ENCODE measurements at regions not wholly inside any gene's neighbourhood (a gene's known extent, or its start where the extent isn't known, plus 50 kb on each side); places are given as distances from the start of the nearest gene placed in this dataset.
"Not testable (repeated sequence)": the region's sequence is repeated elsewhere in the genome, so short reads cannot be mapped to it uniquely, and the experiment has no call there.

DNA sequence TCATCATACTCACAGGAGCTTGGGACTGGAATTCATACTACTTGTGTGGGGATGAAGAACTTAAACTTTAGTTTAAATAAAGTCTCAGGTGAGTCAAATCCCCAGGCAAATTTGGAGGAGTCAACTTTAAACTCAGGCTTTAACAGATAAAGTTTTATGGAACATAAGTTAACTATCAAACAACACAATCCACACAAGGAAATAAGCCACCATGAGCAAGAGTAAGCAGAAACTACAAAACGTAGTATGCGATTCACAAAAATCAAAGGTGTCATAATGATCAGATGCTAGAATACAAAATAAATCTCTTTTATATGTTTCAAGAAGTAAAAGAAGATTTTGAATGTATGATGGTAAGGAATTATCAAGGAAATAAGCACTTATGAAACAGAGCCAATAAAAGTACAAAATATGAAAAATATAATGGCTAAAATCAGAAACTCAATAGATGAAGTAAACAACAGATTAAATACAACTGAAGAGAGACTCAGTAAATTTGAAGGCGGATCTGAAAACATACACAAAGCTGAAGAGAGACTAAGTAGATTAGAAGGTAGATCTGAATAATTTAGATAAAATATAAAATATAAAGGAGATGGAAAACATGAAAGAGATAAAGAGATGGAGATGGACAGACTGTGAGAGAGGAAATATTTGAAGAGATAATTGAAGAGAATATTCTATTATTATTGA is 97.5 kb upstream of the TWIST2 start:
- H3K9ac ChIP-seq (ENCODE audit: low read depth, low read length), result no peak overlapping the region
- no peaks in the 10 kb centered on the region for H3K4me1 ChIP-seq (ENCODE audit: insufficient read depth, low read length)
- H3K9me3 ChIP-seq (ENCODE audit: control insufficient read depth, insufficient read depth, low read length), result no peaks in the 10 kb centered on the region
- H3K36me3 ChIP-seq (ENCODE audit: insufficient read depth, low read length), result no peaks in the 10 kb centered on the region

- H3K9me3 ChIP-seq (ENCODE audit: control insufficient read depth, insufficient read depth, low read length), result no peaks in the 10 kb centered on the region
- H3K36me3 ChIP-seq (ENCODE audit: insufficient read depth, low read length), result no peaks in the 10 kb centered on the region
- H3K9ac ChIP-seq (ENCODE audit: low read depth, low read length), result no peak overlapping the region
- H3K4me1 ChIP-seq (ENCODE audit: insufficient read depth, low read length), result no peaks in the 10 kb centered on the region
Observed at GRCh38 chr2:238754259-238754658, 93.6 kb upstream of the TWIST2 start.

DNA sequence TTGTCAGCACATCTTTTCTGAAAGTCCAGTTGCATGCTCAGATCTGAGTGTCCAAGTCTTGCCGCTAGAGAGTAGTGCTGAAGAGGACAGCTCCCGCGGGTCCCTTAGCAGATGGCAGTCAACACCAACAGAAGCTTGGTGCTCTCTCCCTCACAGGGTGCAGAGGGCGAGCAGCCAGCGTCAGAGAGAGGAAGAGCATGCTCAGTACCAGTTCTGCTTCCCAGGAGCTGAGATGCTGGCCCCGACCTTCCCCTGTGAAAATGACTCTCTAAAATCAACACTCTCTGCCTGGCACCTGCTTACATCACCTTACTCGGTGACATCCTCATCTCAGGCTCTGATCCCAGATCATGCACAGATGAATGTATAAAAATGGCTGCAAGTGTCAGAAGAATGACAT is 86.0 kb upstream of the TWIST2 start:
- H3K4me1 ChIP-seq (ENCODE audit: insufficient read depth, low read length), result no peaks in the 10 kb centered on the region
- H3K9ac ChIP-seq (ENCODE audit: low read depth, low read length), result no peak overlapping the region
- no peaks in the 10 kb centered on the region for H3K36me3 ChIP-seq (ENCODE audit: insufficient read depth, low read length)
- H3K9me3 ChIP-seq (ENCODE audit: control insufficient read depth, insufficient read depth, low read length), result no peaks in the 10 kb centered on the region

DNA sequence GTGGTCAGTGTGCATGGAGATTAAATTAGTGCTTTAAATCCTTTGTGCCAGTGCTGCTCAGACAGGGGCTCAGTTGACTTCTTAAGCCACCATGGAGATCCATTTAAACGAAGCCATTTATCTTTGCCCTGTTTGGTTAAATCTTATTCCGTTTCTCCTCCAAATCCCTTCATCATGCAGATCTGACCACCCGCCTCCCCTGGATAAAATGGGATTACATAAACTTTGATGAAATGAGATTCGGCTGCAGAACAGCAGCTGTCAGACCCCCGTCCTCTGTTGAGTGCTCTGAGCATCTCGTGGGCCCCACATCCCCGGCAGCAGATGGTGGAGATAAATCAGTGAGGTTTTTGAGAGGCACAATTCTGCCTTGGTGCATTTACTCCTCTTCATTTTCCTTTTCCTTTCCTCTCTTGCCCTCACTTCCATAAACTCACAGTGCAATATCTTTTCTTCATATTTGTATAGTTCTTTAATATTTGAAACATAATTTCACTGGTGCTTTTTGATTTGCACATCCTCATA is 84.4 kb upstream of the TWIST2 start:
- Histone ChIP-seq H3K9me3 (ENCODE audit: control insufficient read depth, insufficient read depth, low read length) (no peaks in the 10 kb centered on the region), H3K9ac (ENCODE audit: low read depth, low read length) (no peak overlapping the region), H3K36me3 (ENCODE audit: insufficient read depth, low read length) (no peaks in the 10 kb centered on the region), H3K4me1 (ENCODE audit: insufficient read depth, low read length) (no peaks in the 10 kb centered on the region)

DNA sequence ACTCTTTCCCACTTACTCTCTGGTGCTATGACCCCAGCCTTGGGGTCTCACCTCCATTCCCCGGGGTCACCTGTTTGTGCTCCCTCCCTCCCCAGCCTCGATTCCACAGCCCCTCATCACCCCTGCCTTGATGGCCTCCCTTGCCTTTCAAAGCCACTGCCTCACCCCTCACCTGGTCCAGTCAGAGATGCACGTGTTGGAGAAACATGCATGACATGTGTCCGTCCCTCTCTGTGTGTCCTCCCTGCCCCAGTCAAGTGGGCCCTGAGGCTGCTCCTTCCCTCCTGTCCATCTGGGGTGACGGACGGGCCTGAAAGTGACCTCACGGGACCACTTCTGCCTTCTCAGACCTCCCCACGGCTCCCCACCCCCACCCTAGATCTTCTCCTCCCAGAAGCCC is 82.3 kb upstream of the TWIST2 start:
- no peaks in the 10 kb centered on the region for H3K9me3 ChIP-seq (ENCODE audit: control insufficient read depth, insufficient read depth, low read length)
- H3K36me3 ChIP-seq (ENCODE audit: insufficient read depth, low read length), result no peaks in the 10 kb centered on the region

DNA sequence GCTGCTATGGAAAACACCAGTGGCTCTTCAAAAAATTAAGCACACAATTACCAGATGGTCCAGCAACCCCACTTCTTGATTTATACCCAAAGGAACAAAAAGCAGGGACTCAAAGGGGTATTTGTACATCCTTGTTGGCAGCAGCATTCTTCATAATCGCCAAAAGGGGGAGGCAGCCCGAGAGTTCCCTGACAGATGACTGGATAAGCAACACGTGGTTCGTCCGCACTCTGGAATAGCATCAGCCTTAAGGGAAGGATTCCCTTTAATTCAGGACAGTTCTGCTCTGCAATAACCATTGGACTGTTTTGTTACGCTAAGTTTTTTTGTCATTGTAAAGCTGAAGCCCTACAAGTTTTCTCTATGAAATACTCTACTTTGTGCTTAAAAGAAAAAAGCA is 76.7 kb upstream of the TWIST2 start:
- H3K9me3 ChIP-seq (ENCODE audit: control insufficient read depth, insufficient read depth, low read length), result no peaks in the 10 kb centered on the region
- no peaks in the 10 kb centered on the region for H3K4me1 ChIP-seq (ENCODE audit: insufficient read depth, low read length)
- no peak overlapping the region for H3K9ac ChIP-seq (ENCODE audit: low read depth, low read length)
- no peaks in the 10 kb centered on the region for H3K36me3 ChIP-seq (ENCODE audit: insufficient read depth, low read length)

More for the DNA sequence above, 82.3 kb upstream of the TWIST2 start:
- Histone ChIP-seq H3K4me1 (ENCODE audit: insufficient read depth, low read length) (no peaks in the 10 kb centered on the region), H3K9ac (ENCODE audit: low read depth, low read length) (no peak overlapping the region)

GRCh38 chr2:238771639-238772038 is 76.2 kb upstream of the TWIST2 start:
- Histone ChIP-seq H3K9me3 (ENCODE audit: control insufficient read depth, insufficient read depth, low read length) (no peaks in the 10 kb centered on the region), H3K9ac (ENCODE audit: low read depth, low read length) (no peak overlapping the region), H3K36me3 (ENCODE audit: insufficient read depth, low read length) (no peaks in the 10 kb centered on the region), H3K4me1 (ENCODE audit: insufficient read depth, low read length) (no peaks in the 10 kb centered on the region)

DNA sequence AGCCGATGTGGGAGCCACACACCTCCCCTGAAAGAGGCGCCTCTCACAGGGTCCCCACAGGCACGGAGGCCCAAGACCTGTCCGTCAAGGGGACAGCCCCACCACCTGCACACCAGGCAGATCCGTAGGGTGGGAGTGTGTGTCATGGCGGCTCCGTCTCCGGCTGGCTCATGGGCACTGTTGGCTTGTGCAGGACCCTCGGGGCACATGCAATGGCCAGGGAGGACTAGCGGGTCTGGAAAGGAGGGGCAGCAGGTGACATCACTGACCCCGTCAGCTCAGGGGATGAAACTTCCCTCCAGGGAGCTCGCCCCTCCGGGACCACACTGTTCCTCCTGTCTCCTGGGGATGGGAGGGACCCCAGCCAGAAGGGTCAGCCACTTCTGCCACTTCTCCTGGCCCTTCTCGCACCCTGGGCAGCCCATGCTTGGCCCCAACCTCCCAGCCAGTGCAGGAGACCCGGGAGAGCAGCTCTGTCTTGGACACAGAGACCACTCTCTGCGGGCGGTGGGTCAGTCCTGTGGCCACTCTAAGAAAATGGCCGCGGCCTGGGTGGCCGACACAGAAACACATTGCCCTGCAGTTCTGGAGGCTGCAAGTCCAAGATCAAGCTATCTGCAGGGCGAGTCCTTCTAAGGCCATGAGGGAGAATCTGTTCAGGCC is 75.1 kb upstream of the TWIST2 start:
- no peak overlapping the region for H3K9ac ChIP-seq (ENCODE audit: low read depth, low read length)
- H3K9me3 ChIP-seq (ENCODE audit: control insufficient read depth, insufficient read depth, low read length), result no peaks in the 10 kb centered on the region
- H3K36me3 ChIP-seq (ENCODE audit: insufficient read depth, low read length), result no peaks in the 10 kb centered on the region
- no peaks in the 10 kb centered on the region for H3K4me1 ChIP-seq (ENCODE audit: insufficient read depth, low read length)

DNA sequence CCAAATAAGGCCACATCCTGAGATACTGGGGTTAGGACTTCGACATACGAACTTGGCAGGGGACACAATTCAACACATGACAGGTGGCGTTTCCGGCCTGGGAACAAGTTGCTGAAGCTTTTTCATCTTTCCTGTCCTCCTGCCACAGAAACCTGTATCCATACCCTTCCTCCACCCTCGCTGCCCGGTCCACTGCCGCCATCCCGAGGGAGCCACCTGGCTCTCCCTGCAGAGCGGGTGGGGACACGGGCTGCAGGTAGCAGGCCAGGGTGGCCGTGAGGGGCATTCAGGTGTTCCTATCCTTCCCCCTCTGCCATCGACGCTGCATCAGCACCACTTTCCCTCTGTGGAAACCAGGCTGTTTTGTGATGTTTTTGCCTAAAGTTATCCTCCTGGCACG is 74.4 kb upstream of the TWIST2 start:
- Histone ChIP-seq H3K9me3 (ENCODE audit: control insufficient read depth, insufficient read depth, low read length) (no peaks in the 10 kb centered on the region), H3K9ac (ENCODE audit: low read depth, low read length) (no peak overlapping the region), H3K4me1 (ENCODE audit: insufficient read depth, low read length) (no peaks in the 10 kb centered on the region), H3K36me3 (ENCODE audit: insufficient read depth, low read length) (no peaks in the 10 kb centered on the region)

GRCh38 chr2:238774071-238774470 is 73.8 kb upstream of the TWIST2 start:
- Histone ChIP-seq H3K4me1 (ENCODE audit: insufficient read depth, low read length) (no peaks in the 10 kb centered on the region), H3K9ac (ENCODE audit: low read depth, low read length) (no peak overlapping the region), H3K9me3 (ENCODE audit: control insufficient read depth, insufficient read depth, low read length) (no peaks in the 10 kb centered on the region), H3K36me3 (ENCODE audit: insufficient read depth, low read length) (no peaks in the 10 kb centered on the region)

DNA sequence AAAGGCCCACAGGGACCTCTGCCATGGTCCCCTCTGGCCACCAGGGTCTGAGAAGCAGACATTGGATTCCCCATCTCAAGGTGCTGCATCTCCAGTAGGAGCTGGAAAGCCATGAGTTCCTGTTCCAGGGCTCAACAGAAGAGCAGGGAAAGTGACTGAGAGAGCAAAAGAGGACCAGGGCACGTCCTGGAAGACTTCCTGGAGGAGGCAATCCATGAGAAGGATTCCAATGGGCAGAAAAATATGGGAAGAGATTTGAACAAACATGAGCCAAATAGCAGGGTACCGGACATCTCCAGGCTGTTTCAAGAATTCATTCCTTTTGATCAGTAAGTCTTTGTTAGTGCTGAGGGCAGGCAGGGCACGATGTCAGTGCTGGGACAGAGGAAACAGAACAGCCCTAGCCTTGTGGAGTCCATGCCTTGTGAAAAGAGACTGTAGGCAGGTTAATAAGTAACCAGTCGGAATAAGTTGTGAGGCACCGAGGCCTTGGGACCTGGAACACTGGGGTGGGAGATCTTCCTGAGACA is 72.8 kb upstream of the TWIST2 start:
- Histone ChIP-seq H3K9ac (ENCODE audit: low read depth, low read length) (no peak overlapping the region), H3K9me3 (ENCODE audit: control insufficient read depth, insufficient read depth, low read length) (no peaks in the 10 kb centered on the region), H3K4me1 (ENCODE audit: insufficient read depth, low read length) (no peaks in the 10 kb centered on the region)

GRCh38 chr2:238775591-238775990 is 72.3 kb upstream of the TWIST2 start:
- Histone ChIP-seq H3K4me1 (ENCODE audit: insufficient read depth, low read length) (no peaks in the 10 kb centered on the region), H3K9me3 (ENCODE audit: control insufficient read depth, insufficient read depth, low read length) (no peaks in the 10 kb centered on the region), H3K9ac (ENCODE audit: low read depth, low read length) (no peak overlapping the region), H3K36me3 (ENCODE audit: insufficient read depth, low read length) (no peaks in the 10 kb centered on the region)

More for the DNA sequence above, 72.8 kb upstream of the TWIST2 start:
- no peaks in the 10 kb centered on the region for H3K36me3 ChIP-seq (ENCODE audit: insufficient read depth, low read length)

DNA sequence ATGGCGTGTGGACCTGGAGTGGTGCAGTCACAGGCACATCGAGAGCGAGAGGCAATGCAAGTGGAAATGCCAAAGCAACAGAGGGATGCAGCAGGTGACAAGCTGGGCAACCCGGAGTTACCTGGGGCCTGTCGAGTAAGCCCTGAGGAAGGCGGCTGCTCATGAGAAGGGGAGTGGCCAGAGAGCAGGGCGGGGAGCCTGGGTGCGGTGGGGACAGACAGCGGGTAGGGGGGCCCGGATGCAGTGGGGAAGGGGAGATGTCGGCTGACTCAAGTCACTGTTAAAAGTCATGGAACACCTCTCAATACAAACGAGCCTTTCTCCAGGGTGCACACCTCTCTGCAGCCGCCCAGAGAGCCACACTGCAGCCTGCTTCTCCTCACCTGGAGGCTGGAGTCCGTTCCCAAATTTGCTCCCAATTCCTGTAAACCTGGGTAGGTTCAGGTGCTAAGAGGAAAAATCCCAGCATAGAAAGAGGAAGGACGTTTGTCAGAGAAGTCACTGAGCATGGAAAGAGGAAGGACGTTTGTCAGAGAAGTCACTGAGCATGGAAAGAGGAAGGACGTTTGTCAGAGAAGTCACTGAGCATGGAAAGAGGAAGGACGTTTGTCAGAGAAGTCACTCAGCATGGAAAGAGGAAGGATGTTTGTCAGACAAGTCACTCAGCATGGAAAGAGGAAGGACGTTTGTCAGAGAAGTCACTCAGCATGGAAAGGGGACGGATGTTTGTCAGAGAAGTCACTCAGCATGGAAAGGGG is 71.7 kb upstream of the TWIST2 start:
- Histone ChIP-seq H3K36me3 (ENCODE audit: insufficient read depth, low read length) (no peaks in the 10 kb centered on the region), H3K9ac (ENCODE audit: low read depth, low read length) (no peak overlapping the region), H3K9me3 (ENCODE audit: control insufficient read depth, insufficient read depth, low read length) (no peaks in the 10 kb centered on the region), H3K4me1 (ENCODE audit: insufficient read depth, low read length) (no peaks in the 10 kb centered on the region)

- not testable (repeated sequence) for H3K4me1 ChIP-seq (ENCODE audit: insufficient read depth, low read length); H3K9ac ChIP-seq (ENCODE audit: low read depth, low read length); H3K36me3 ChIP-seq (ENCODE audit: insufficient read depth, low read length); H3K9me3 ChIP-seq (ENCODE audit: control insufficient read depth, insufficient read depth, low read length)
Observed at GRCh38 chr2:238776761-238777046, 71.2 kb upstream of the TWIST2 start.
